ENCODE measurements at regions not wholly inside any gene's neighbourhood (a gene's known extent, or its start where the extent isn't known, plus 50 kb on each side); places are given as distances from the start of the nearest gene placed in this dataset.

GRCh38 chr15:31446546-31446945 lies 119.9 kb downstream of the KLF13 start (continued):
- TF ChIP-seq USF2 (IDR thresholded peaks at IDR 0.05; ENCODE audit: borderline replicate concordance, low read depth, low read length) (no peak), RCOR1 (conservative IDR thresholded peaks at IDR 0.05; ENCODE audit: low read depth, low read length) (no peak), ZZZ3 (IDR thresholded peaks at IDR 0.05; ENCODE audit: control insufficient read depth, insufficient read length, low read depth) (no peak), IKZF2 (IDR thresholded peaks at IDR 0.05) (no peak), ZBTB11 (CRISPR knock-in tag; IDR thresholded peaks at IDR 0.05) (no peak), ZNF207 (IDR thresholded peaks at IDR 0.05; ENCODE audit: borderline replicate concordance) (no peak), RBBP5 (conservative IDR thresholded peaks at IDR 0.05) (no peak)

GRCh38 chr15:31447931-31448634 lies 121.4 kb downstream of the KLF13 start:
- DNase-seq (ENCODE audit: low read depth, low spot score) (no peak), FAIRE-seq (no peak), ATAC-seq (no peak)
- Histone ChIP-seq H3K36me3 (ENCODE audit: control insufficient read depth in 2 of 2, insufficient read depth in 2 of 2, low read length in 1 of 2) (no peaks in the 10 kb centered on the region), H3K4me1 (ENCODE audit: control insufficient read depth, insufficient read depth, low read length) (peaks cover 18% of the 10 kb centered on the region), H4K20me1 (ENCODE audit: control insufficient read depth, insufficient read depth) (no peaks in the 10 kb centered on the region), H3K27ac (ENCODE audit: control insufficient read depth, insufficient read depth) (no peak overlapping the region), H2AFZ (ENCODE audit: control insufficient read depth, low read depth, low read length) (no peak overlapping the region), H3K79me2 (ENCODE audit: control insufficient read depth, insufficient read depth, low read length) (no peaks in the 10 kb centered on the region), H3K9ac (ENCODE audit: control insufficient read depth, insufficient read depth, low read length) (no peak overlapping the region), H3K9me3 (replicated peaks; ENCODE audit: control insufficient read depth, insufficient read depth, low read length) (no peaks in the 10 kb centered on the region), H3K27me3 (replicated peaks in 1 of 2; ENCODE audit: control insufficient read depth in 2 of 2, insufficient read depth in 2 of 2, low read length in 1 of 2) (no peaks in the 10 kb centered on the region), H3K4me3 (no peak overlapping the region), H3K4me2 (ENCODE audit: control insufficient read depth, insufficient read depth) (no peak overlapping the region)
- 54% methylated on average over 8 of the region's 8 CpGs for WGBS (ENCODE audit: insufficient coverage, insufficient replicate concordance, low lambda C conversion rate, missing lambda C conversion rate)
- ChIA-PET POLR2A (interaction anchor here (0.7 kb wide), 1 partner anchor 118 kb away, joined by 3 read pairs; no protein-coding TSS in a partner anchor), SMC1A (ENCODE audit: uncharacterized antibody, unreplicated experiment) (interaction anchor here (0.6 to 1.5 kb wide), 5 partner anchors 8 to 41 kb away, joined by 3 to 6 read pairs (median 3); no protein-coding TSS in a partner anchor), RAD21 (ENCODE audit: unreplicated experiment) (interaction anchor here (0.9 to 1.2 kb wide), 2 partner anchors 11 to 41 kb away, joined by 3 to 4 read pairs; no protein-coding TSS in a partner anchor), CTCF (no interaction called here)
- no TSS peak for BruUV-seq (replicated peaks)
- TF ChIP-seq NBN (IDR thresholded peaks at IDR 0.05) (no peak), NR2F1 (conservative IDR thresholded peaks at IDR 0.05) (no peak), USF2 (IDR thresholded peaks at IDR 0.05; ENCODE audit: borderline replicate concordance, low read depth, low read length) (peak; percentile 12; the same call in 1 of the 2 replicates), SREBF1 (IDR thresholded peaks at IDR 0.05; ENCODE audit: low read length) (no peak), RAD51 (IDR thresholded peaks at IDR 0.05) (peak; percentile 86)
- intact Hi-C loops (cut with micrococcal nuclease; ENCODE audit: unreplicated experiment) (no loop called here), in situ Hi-C loops (cut with MboI) (no loop called here)

Measured in GM12878 (cell line).